H9 (cell line): ENCODE measurements at regions not wholly inside any gene's neighbourhood (a gene's known extent, or its start where the extent isn't known, plus 50 kb on each side); places are given as distances from the start of the nearest gene placed in this dataset.

ENCODE experiments used
- DNase-seq: peaks from one replicate; pipeline ENCODE4 v3.0.0-alpha.2; 2017
- H2AFZ ChIP-seq: one replicate; pipeline ENCODE4 v1.6.1; 2013; ENCODE audit warnings: mild to moderate bottlenecking, low read length, control low read depth, moderate library complexity
- H2AK5ac ChIP-seq: 2 replicates; pipeline ENCODE4 v1.6.1; 2013; ENCODE audit warnings: low read length, control low read depth, mixed read lengths; ENCODE audit not compliant: insufficient read length
- H2BK120ac ChIP-seq: one replicate; pipeline ENCODE4 v1.6.1; 2013; ENCODE audit warnings: low read depth, mild to moderate bottlenecking, low read length, control low read depth, inconsistent platforms; ENCODE audit not compliant: poor library complexity, severe bottlenecking
- H2BK12ac ChIP-seq: 2 replicates; pipeline ENCODE4 v1.6.1; 2013; ENCODE audit warnings: low read length, control low read depth, mixed read lengths, low read depth; ENCODE audit not compliant: insufficient read length
- H2BK15ac ChIP-seq: 2 replicates; pipeline ENCODE4 v1.6.1; 2013; ENCODE audit warnings: low read depth, low read length, control low read depth
- H2BK20ac ChIP-seq: one replicate; pipeline ENCODE4 v1.6.1; 2013; ENCODE audit warnings: low read depth, mild to moderate bottlenecking, low read length, control low read depth, inconsistent platforms; ENCODE audit not compliant: poor library complexity, severe bottlenecking
- H2BK5ac ChIP-seq: 2 replicates; pipeline ENCODE4 v1.6.1; 2013; ENCODE audit warnings: low read length, control low read depth, mixed read lengths; ENCODE audit not compliant: insufficient read length
- H3K14ac ChIP-seq: 2 replicates; pipeline ENCODE4 v1.6.1; 2013; ENCODE audit warnings: low read length, control low read depth; ENCODE audit not compliant: insufficient read depth
- H3K18ac ChIP-seq: 2 replicates; pipeline ENCODE4 v1.6.1; 2013; ENCODE audit warnings: low read depth, mild to moderate bottlenecking, mixed read lengths, low read length, control low read depth; ENCODE audit not compliant: insufficient read length
- H3K23ac ChIP-seq: 2 replicates; pipeline ENCODE4 v1.6.1; 2013; ENCODE audit warnings: low read length, control low read depth, mixed read lengths, low read depth; ENCODE audit not compliant: insufficient read length
- H3K23me2 ChIP-seq: 2 replicates; pipeline ENCODE4 v1.6.1; 2013; ENCODE audit warnings: low read depth, mild to moderate bottlenecking, mixed read lengths, low read length, control low read depth; ENCODE audit not compliant: insufficient read length, poor library complexity, severe bottlenecking
- H3K27ac ChIP-seq: 2 replicates; pipeline ENCODE4 v1.5.1; 2013; ENCODE audit warnings: low read length, control low read depth, mixed read lengths, low read depth; ENCODE audit not compliant: insufficient read length
- H3K27me3 ChIP-seq: 2 replicates; pipeline ENCODE4 v1.6.1; 2013; ENCODE audit warnings: low read length, control low read depth, inconsistent platforms; ENCODE audit not compliant: insufficient read depth
- H3K4ac ChIP-seq: 2 replicates; pipeline ENCODE4 v1.6.1; 2013; ENCODE audit warnings: low read depth, mild to moderate bottlenecking, control low read depth, inconsistent platforms, low read length, moderate library complexity
- H3K4me1 ChIP-seq: 2 replicates; pipeline ENCODE4 v1.6.1; 2013; ENCODE audit warnings: low read length, control low read depth, inconsistent platforms; ENCODE audit not compliant: insufficient read depth
- H3K4me2 ChIP-seq: 2 replicates; pipeline ENCODE4 v1.6.1; 2013; ENCODE audit warnings: low read length, control low read depth, mixed read lengths; ENCODE audit not compliant: insufficient read length, insufficient read depth
- H3K56ac ChIP-seq: 2 replicates; pipeline ENCODE4 v1.6.1; 2013; ENCODE audit warnings: low read depth, mild to moderate bottlenecking, mixed read lengths, low read length, control low read depth; ENCODE audit not compliant: insufficient read length
- H3K79me1 ChIP-seq: 2 replicates; pipeline ENCODE4 v1.6.1; 2013; ENCODE audit warnings: low read depth, mild to moderate bottlenecking, moderate library complexity, low read length, control low read depth, inconsistent platforms; ENCODE audit not compliant: insufficient read depth, poor library complexity, severe bottlenecking
- H3K79me2 ChIP-seq: 2 replicates; pipeline ENCODE4 v1.6.1; 2013; ENCODE audit warnings: low read length, control low read depth, inconsistent platforms; ENCODE audit not compliant: insufficient read depth
- H3K9ac ChIP-seq: 2 replicates; pipeline ENCODE4 v1.6.1; 2013; ENCODE audit warnings: low read length, control low read depth, mixed read lengths; ENCODE audit not compliant: insufficient read length; ENCODE audit errors: extremely low read depth
- H3K9me3 ChIP-seq: one replicate; pipeline ENCODE4 v1.6.1; 2013; ENCODE audit warnings: low read depth, low read length, inconsistent platforms; ENCODE audit not compliant: control insufficient read depth
- H3T11ph ChIP-seq: one replicate; pipeline ENCODE4 v1.6.1; 2013; ENCODE audit warnings: mild to moderate bottlenecking, low read length, control low read depth, inconsistent platforms
- H4K20me1 ChIP-seq: one replicate; pipeline ENCODE4 v1.6.1; 2013; ENCODE audit not compliant: control insufficient read depth, insufficient read length, insufficient read depth
- H4K5ac ChIP-seq: 2 replicates; pipeline ENCODE4 v1.6.1; 2013; ENCODE audit warnings: low read depth, mild to moderate bottlenecking, mixed read lengths, low read length, control low read depth; ENCODE audit not compliant: insufficient read length
- H4K8ac ChIP-seq: replicated peaks from 2 replicates; pipeline ENCODE4 v1.6.1; 2013; ENCODE audit warnings: low read length, control low read depth, mixed read lengths, low read depth; ENCODE audit not compliant: insufficient read length
- H4K91ac ChIP-seq: 2 replicates; pipeline ENCODE4 v1.6.1; 2013; ENCODE audit warnings: low read depth, mild to moderate bottlenecking, moderate library complexity, mixed read lengths, low read length, control low read depth; ENCODE audit not compliant: insufficient read length
- H3K27ac Mint-ChIP-seq, 3 experiments: 2 replicates in 2 of 3; 3 replicates in 1 of 3; pipeline ENCODE4 v1.8.0; 2020 to 2021; ENCODE audit warnings: mixed read lengths in 3 of 3, mild to moderate bottlenecking in 1 of 3, moderate library complexity in 1 of 3
- H3K27me3 Mint-ChIP-seq: 2 replicates; pipeline ENCODE4 v1.8.0; 2021; ENCODE audit warnings: low read depth, mild to moderate bottlenecking, moderate library complexity, mixed read lengths
- H3K36me3 Mint-ChIP-seq, 3 experiments: 2 replicates in 2 of 3; 3 replicates in 1 of 3; pipeline ENCODE4 v1.8.0; 2020 to 2021; ENCODE audit warnings: low read depth in 3 of 3, mixed read lengths in 3 of 3; ENCODE audit not compliant: insufficient read depth in 1 of 3
- H3K4me1 Mint-ChIP-seq, 2 experiments: 2 replicates each; pipeline ENCODE4 v1.8.0; 2020; ENCODE audit warnings: mixed read lengths in 2 of 2
- H3K4me3 Mint-ChIP-seq, 2 experiments: 2 replicates in 1 of 2; 3 replicates in 1 of 2; pipeline ENCODE4 v1.8.0; 2020 to 2021; ENCODE audit warnings: mild to moderate bottlenecking in 2 of 2, mixed read lengths in 2 of 2, moderate library complexity in 1 of 2
- H3K9me3 Mint-ChIP-seq, 2 experiments: 2 replicates in 1 of 2; 3 replicates in 1 of 2; pipeline ENCODE4 v1.8.0; 2020; ENCODE audit warnings: mild to moderate bottlenecking in 2 of 2, mixed read lengths in 2 of 2, moderate library complexity in 1 of 2
- WGBS: extraction: QIAGEN DNeasy Blood & Tissue Kit; methylation state at CpG from one replicate; pipeline ENCODE4 v1.1.7; 2013; ENCODE audit warnings: missing lambda C conversion rate, low lambda C conversion rate, mixed read lengths; ENCODE audit not compliant: insufficient read length; ENCODE audit errors: extremely low coverage; 5-methylcytosine and 5-hydroxymethylcytosine counted together
- TF ChIP-seq, protein P1 (sequence below): fragments of 200-600 bp; sonication (generic); conservative IDR thresholded peaks from 3 replicates; pipeline ENCODE4 v1.8.0; 2021; ENCODE audit warnings: antibody characterized with exemption, mild to moderate bottlenecking

DNA sequence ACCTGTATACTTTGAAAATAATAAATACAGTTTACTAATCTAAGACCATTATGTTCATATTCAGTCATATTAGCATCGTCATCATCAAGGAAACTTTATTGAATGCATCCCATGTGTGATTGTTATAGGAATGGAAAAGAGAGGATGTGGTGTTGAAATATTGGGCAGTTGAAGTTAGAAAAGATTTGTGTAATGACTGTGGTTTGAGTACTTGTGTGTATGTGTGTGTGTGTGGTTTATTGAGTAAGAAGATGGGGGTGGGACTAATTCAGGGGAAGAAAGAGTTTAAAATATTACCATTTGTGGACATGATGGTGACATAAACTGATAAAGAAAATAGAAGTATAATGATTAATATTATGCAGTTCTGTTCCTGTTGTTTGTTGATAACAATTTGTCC, 238.7 kb upstream of the SEL1L start:
- DNase-seq: no peak
- Histone ChIP-seq H3K27ac (no peak overlapping the region), H3K9me3 (no peaks in the 10 kb centered on the region), H2BK20ac (no peak overlapping the region), H4K91ac (no peak overlapping the region), H2AK5ac (no peak overlapping the region), H4K5ac (no peak overlapping the region), H4K8ac (no peak overlapping the region), H4K20me1 (no peaks in the 10 kb centered on the region), H2BK12ac (no peak overlapping the region), H3K18ac (no peak overlapping the region), H3K56ac (no peak overlapping the region), H2BK120ac (no peak overlapping the region), H3K27me3 (no peaks in the 10 kb centered on the region), H3T11ph (no peak overlapping the region), H2AFZ (no peak overlapping the region), H3K23me2 (no peaks in the 10 kb centered on the region), H3K79me1 (no peaks in the 10 kb centered on the region), H2BK5ac (no peak overlapping the region), H3K4me1 (no peaks in the 10 kb centered on the region), H3K4me2 (no peak overlapping the region), H3K14ac (no peak overlapping the region), H2BK15ac (no peak overlapping the region), H3K23ac (no peak overlapping the region), H3K4ac (no peak overlapping the region), H3K79me2 (no peaks in the 10 kb centered on the region), H3K9ac (no peak overlapping the region)
- H3K27ac Mint-ChIP-seq: no peak overlapping the region
- no peaks in the 10 kb centered on the region for H3K4me1 Mint-ChIP-seq
- H3K9me3 Mint-ChIP-seq: no peaks in the 10 kb centered on the region
- no CpG with 5 or more reads among the region's 1 CpG for WGBS
- H3K36me3 Mint-ChIP-seq: no peaks in the 10 kb centered on the region
- no peaks in the 10 kb centered on the region for H3K27me3 Mint-ChIP-seq
- TF ChIP-seq, protein P1, sequence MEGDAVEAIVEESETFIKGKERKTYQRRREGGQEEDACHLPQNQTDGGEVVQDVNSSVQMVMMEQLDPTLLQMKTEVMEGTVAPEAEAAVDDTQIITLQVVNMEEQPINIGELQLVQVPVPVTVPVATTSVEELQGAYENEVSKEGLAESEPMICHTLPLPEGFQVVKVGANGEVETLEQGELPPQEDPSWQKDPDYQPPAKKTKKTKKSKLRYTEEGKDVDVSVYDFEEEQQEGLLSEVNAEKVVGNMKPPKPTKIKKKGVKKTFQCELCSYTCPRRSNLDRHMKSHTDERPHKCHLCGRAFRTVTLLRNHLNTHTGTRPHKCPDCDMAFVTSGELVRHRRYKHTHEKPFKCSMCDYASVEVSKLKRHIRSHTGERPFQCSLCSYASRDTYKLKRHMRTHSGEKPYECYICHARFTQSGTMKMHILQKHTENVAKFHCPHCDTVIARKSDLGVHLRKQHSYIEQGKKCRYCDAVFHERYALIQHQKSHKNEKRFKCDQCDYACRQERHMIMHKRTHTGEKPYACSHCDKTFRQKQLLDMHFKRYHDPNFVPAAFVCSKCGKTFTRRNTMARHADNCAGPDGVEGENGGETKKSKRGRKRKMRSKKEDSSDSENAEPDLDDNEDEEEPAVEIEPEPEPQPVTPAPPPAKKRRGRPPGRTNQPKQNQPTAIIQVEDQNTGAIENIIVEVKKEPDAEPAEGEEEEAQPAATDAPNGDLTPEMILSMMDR: no peak
- no peak overlapping the region for H3K4me3 Mint-ChIP-seq
